Calu3 (cell line): ENCODE measurements at regions not wholly inside any gene's neighbourhood (a gene's known extent, or its start where the extent isn't known, plus 50 kb on each side); places are given as distances from the start of the nearest gene placed in this dataset.

Source experiments
- BruUV-seq: library from RNA; stranded (reverse); fragments of 400-500 nt; replicated peaks from 2 replicates; lab custom pipeline; 2021; lab: Mats Ljungman, UMichigan
- CTCF ChIA-PET: fragments of 300-600 bp; sonication (Branson Sonifier 250); formaldehyde crosslinking; loops from one replicate; lab custom pipeline; 2022; ENCODE audit warnings: antibody characterized with exemption; lab: Charles Lee
- DNase-seq: peaks from one replicate; pipeline ENCODE4 v3.0.0; 2022
- H3K27ac Mint-ChIP-seq: one replicate; pipeline ENCODE4 v1.8.0; 2022; ENCODE audit warnings: mixed read lengths; ENCODE audit not compliant: unreplicated experiment
- H3K27me3 Mint-ChIP-seq: one replicate; pipeline ENCODE4 v1.8.0; 2022; ENCODE audit warnings: mixed read lengths; ENCODE audit not compliant: unreplicated experiment
- H3K36me3 Mint-ChIP-seq: one replicate; pipeline ENCODE4 v1.8.0; 2022; ENCODE audit warnings: mild to moderate bottlenecking, moderate library complexity, mixed read lengths; ENCODE audit not compliant: insufficient read depth, unreplicated experiment
- H3K4me1 Mint-ChIP-seq: one replicate; pipeline ENCODE4 v1.8.0; 2022; ENCODE audit warnings: mild to moderate bottlenecking, low read depth, mixed read lengths; ENCODE audit not compliant: unreplicated experiment
- H3K4me3 Mint-ChIP-seq: one replicate; pipeline ENCODE4 v1.8.0; 2022; ENCODE audit warnings: mild to moderate bottlenecking, low read depth, moderate library complexity, mixed read lengths; ENCODE audit not compliant: unreplicated experiment
- H3K9me3 Mint-ChIP-seq: one replicate; pipeline ENCODE4 v1.8.0; 2022; ENCODE audit warnings: low read depth, mixed read lengths; ENCODE audit not compliant: unreplicated experiment
- intact Hi-C: fragments of 100-400 bp; cut with micrococcal nuclease; formaldehyde crosslinking; loops from one replicate; pipeline ENCODE4 v1.10.0; 2022; ENCODE audit not compliant: unreplicated experiment
- TF ChIP-seq, protein P1 (sequence below): fragments of 200-600 bp; IDR thresholded peaks from one replicate; pipeline ENCODE4 v1.8.0; 2022; ENCODE audit warnings: antibody characterized with exemption; ENCODE audit not compliant: unreplicated experiment

DNA sequence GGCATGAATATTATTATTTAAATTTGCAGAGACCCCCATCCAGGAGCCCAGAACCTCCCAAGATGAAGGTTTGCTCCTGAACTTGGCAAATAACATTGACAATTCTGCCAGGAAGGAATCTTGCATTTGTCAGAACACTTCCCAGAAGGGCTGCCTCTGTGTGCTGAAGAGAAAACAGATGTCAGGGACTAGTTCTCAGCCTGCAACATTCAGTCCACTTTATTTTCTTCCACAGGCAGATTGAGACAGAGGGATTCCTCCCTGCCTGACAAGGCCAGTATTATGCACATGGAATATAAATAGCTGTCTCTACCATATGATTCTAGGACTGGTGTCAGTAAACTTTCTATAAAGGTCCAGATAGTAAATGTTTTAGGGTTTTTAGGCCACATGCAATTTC is 171.5 kb upstream of the SIX2 start:
- Mint-ChIP-seq H3K27ac (no peak overlapping the region), H3K27me3 (no peaks in the 10 kb centered on the region), H3K9me3 (no peaks in the 10 kb centered on the region), H3K36me3 (peaks cover 4% of the 10 kb centered on the region), H3K4me3 (no peak overlapping the region), H3K4me1 (peaks cover 35% of the 10 kb centered on the region)
- intact Hi-C loops, result no loop called here
- CTCF ChIA-PET, result interaction anchor here (0.6 kb wide), 1 partner anchor 211 kb away, joined by 7 read pairs; no protein-coding TSS in a partner anchor
- BruUV-seq, result no TSS peak
- no peak for DNase-seq
- TF ChIP-seq, protein P1, sequence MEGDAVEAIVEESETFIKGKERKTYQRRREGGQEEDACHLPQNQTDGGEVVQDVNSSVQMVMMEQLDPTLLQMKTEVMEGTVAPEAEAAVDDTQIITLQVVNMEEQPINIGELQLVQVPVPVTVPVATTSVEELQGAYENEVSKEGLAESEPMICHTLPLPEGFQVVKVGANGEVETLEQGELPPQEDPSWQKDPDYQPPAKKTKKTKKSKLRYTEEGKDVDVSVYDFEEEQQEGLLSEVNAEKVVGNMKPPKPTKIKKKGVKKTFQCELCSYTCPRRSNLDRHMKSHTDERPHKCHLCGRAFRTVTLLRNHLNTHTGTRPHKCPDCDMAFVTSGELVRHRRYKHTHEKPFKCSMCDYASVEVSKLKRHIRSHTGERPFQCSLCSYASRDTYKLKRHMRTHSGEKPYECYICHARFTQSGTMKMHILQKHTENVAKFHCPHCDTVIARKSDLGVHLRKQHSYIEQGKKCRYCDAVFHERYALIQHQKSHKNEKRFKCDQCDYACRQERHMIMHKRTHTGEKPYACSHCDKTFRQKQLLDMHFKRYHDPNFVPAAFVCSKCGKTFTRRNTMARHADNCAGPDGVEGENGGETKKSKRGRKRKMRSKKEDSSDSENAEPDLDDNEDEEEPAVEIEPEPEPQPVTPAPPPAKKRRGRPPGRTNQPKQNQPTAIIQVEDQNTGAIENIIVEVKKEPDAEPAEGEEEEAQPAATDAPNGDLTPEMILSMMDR, result no peak

DNA sequence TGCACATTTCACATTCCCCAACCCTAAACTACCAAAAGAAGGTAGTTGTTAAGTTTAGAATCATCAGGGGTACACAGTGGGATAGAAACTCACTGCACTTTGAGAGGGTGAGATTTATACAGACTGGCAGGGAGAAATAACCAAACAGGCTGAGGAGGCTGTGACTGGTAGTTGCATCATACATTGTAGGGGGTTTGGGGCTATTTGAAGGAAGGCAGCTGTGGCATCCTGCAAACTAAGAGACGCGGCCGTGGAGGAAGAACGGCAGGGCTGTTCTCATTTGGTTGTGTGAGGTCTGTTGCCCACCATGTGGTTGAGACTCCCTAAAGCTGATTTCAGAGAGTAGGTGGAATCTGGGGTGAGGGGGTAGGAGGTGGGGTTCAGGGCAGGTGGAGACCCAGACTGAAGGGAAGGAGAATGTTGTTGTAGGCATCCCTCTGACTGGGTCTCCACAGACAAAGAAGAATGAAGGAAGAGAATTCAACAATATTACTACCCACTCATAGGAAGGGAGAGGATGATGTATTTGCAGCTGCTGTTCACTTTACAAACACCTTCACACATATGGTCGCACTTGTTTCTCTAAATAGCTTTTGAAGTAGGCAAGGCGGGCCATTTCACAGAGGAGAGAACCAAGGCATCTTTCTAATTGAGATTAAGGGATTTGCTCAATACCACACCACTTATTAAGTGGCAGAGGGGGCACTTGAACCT is 170.9 kb upstream of the SIX2 start:
- H3K27ac Mint-ChIP-seq, result no peak overlapping the region
- H3K4me3 Mint-ChIP-seq, result no peak overlapping the region
- no peak for DNase-seq
- peaks cover 4% of the 10 kb centered on the region for H3K36me3 Mint-ChIP-seq
- CTCF ChIA-PET, result no interaction called here
- H3K4me1 Mint-ChIP-seq, result peaks cover 35% of the 10 kb centered on the region
- TF ChIP-seq, protein P1, result no peak
- H3K27me3 Mint-ChIP-seq, result no peaks in the 10 kb centered on the region
- no TSS peak for BruUV-seq
- intact Hi-C loops, result no loop called here
- no peaks in the 10 kb centered on the region for H3K9me3 Mint-ChIP-seq

DNA sequence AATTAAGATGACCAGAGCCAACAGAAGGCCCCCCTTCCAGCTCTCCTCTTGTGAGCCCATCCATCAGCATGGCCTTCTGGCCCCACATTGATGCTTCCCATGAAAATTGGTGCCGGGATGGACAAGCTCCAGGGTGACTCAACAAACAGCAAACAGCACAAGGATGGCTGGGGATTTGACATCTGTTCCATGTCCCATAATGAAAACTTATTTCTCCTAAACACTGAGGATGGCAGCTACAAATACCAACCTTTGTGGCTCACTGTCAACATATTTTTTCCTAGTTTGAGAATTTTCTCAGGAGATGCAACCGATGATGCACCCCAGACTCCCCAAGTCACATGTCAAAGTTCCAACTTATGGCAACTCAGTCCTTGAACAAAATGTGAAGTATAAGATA is 169.6 kb upstream of the SIX2 start:
- CTCF ChIA-PET, result no interaction called here
- no TSS peak for BruUV-seq
- H3K36me3 Mint-ChIP-seq, result peaks cover 4% of the 10 kb centered on the region
- H3K9me3 Mint-ChIP-seq, result no peaks in the 10 kb centered on the region
- peaks cover 26% of the 10 kb centered on the region for H3K4me1 Mint-ChIP-seq
- H3K27me3 Mint-ChIP-seq, result no peaks in the 10 kb centered on the region
- H3K27ac Mint-ChIP-seq, result no peak overlapping the region
- TF ChIP-seq, protein P1, result no peak
- no peak for DNase-seq
- no peak overlapping the region for H3K4me3 Mint-ChIP-seq
- intact Hi-C loops, result no loop called here

DNA sequence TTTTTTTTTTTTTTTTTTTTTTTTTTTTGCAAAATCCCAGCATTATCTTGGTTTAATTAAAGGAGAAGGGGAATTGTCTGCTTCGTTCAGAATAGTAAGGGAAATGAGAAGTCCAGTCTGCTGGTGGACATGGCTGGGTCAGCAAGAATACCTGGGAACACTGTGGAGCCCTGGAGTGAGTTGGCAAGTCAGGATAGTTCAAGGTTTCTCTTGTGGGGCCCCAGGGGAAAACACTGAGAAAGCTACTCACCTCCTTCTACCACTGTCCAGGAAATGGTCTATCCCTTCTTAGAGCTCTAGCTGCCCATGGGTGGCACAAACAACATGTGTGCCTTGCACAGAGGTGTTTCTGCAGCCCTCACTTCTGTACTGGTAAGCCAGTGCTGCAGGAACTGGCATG is 169.1 kb upstream of the SIX2 start:
- Mint-ChIP-seq H3K27me3 (no peaks in the 10 kb centered on the region), H3K4me1 (peaks cover 26% of the 10 kb centered on the region), H3K9me3 (no peaks in the 10 kb centered on the region), H3K27ac (no peak overlapping the region), H3K4me3 (no peak overlapping the region), H3K36me3 (peaks cover 4% of the 10 kb centered on the region)
- intact Hi-C loops, result no loop called here
- no TSS peak for BruUV-seq
- CTCF ChIA-PET, result no interaction called here
- TF ChIP-seq, protein P1, result no peak
- DNase-seq, result no peak
